ENCODE measurements at regions not wholly inside any gene's neighbourhood (a gene's known extent, or its start where the extent isn't known, plus 50 kb on each side); places are given as distances from the start of the nearest gene placed in this dataset.

DNA sequence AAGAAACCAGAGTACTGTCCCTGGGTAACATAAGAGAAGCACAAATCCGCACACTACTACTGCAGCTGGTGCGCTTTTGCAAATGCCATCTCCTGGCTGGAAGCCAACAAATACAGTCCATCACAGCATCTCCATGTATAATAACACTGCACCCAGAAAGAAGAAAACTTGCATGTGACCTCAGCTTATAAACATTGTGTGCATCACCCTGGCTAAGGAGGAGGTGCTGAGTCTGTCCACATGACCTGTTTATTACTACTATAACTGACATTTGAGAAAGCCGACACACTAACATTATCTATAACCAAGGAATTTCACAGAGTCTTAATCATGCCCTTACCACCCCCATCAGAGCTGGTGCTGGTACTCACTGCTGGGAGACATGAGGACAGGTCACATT lies 516.8 kb downstream of the CFAP47 start:
- TF ChIP-seq, protein P1, sequence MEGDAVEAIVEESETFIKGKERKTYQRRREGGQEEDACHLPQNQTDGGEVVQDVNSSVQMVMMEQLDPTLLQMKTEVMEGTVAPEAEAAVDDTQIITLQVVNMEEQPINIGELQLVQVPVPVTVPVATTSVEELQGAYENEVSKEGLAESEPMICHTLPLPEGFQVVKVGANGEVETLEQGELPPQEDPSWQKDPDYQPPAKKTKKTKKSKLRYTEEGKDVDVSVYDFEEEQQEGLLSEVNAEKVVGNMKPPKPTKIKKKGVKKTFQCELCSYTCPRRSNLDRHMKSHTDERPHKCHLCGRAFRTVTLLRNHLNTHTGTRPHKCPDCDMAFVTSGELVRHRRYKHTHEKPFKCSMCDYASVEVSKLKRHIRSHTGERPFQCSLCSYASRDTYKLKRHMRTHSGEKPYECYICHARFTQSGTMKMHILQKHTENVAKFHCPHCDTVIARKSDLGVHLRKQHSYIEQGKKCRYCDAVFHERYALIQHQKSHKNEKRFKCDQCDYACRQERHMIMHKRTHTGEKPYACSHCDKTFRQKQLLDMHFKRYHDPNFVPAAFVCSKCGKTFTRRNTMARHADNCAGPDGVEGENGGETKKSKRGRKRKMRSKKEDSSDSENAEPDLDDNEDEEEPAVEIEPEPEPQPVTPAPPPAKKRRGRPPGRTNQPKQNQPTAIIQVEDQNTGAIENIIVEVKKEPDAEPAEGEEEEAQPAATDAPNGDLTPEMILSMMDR (IDR thresholded peaks at IDR 0.05; ENCODE audit: extremely low read depth, missing control alignments), result no peak
- no peak for DNase-seq (ENCODE audit: low spot score)

DNA sequence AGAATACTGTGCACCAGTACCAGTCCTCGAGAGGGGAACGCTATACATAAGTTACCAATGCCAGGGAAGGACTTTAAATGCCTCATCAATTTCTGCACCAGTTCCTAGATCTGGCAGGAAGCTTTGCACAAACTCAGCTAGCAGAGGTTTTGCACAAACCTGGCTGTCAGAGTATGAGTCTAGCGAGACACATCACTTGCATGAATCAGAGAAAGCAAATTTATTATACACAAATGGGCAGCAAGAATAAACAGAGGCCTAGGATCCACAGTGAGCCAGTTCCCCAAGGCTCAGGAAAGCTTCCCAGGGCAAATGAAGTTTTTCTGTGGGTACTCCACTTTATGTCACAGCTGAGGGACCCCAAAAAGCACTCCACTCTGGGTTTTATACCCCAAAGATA lies 523.5 kb downstream of the CFAP47 start:
- TF ChIP-seq, protein P1 (IDR thresholded peaks at IDR 0.05; ENCODE audit: extremely low read depth, missing control alignments), result no peak
- no peak for DNase-seq (ENCODE audit: low spot score)

DNA sequence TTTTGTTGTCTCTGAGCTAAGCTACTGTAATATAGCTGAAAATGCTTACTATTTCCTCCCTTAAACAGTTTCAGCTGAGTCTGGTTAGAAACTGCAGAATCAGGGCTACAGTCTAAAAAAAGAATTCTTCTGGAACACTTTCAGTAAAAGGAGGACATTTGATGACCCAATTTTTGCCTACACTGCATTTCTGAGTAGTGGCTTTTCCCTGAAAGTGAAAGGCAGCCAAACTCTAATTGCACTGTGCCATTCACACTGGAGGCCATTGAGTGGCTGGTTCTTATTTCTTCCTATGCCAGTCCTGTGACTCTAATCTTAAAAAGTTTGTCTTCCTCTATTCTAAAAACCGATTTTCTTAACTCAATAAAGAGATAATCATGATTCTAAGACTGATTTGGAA lies 526.0 kb downstream of the CFAP47 start:
- TF ChIP-seq, protein P1 (IDR thresholded peaks at IDR 0.05; ENCODE audit: extremely low read depth, missing control alignments), result no peak
- no peak for DNase-seq (ENCODE audit: low spot score)

DNA sequence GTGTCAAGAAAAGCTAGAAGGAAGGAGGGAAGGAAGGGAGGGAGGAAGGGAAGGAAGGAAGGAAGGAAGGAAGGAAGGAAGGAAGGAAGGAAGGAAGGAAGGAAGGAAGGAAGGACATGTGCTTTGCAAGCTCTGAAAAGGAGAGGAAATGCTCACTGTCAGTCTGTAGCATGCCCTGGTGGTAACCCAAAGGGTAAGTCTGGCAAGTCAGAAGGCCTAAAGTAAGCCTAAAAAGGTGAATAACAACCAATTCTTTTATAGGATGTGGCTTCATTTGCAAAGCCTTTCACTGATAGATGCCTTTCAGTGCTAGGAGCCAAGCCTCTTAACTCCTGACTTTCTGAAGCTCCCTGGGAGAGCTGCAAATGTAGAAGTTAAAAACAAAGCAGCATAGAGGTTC lies 542.6 kb downstream of the CFAP47 start:
- TF ChIP-seq, protein P1 (IDR thresholded peaks at IDR 0.05; ENCODE audit: extremely low read depth, missing control alignments), result no peak

DNA sequence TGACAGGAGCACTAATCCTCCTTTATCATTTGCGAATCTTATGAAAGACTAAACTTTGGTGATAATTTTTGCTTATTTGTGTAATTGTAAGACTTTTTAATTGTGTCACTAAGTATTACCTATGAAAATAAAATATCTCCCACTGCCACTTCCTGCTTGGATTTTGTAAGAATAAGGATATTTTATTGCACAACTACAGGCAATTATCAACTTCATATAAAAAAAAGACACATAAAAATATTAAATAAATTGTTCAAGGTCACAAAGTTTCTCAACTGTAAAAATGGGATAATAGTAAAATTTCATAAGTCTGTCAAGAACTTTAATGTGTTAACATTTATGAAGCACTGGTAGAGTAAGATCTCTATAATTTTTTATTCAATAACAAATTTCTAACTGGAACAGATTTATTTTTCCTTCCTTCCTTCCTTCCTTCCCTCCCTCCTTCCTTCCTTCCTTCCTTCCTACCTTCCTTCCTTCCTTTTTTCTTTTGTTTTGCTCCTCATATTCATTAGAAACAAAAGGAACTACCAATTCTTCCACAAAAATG lies 527.6 kb upstream of the FAM47C start:
- no peak for DNase-seq (ENCODE audit: low spot score)
- TF ChIP-seq, protein P1 (IDR thresholded peaks at IDR 0.05; ENCODE audit: extremely low read depth, missing control alignments), result no peak

More for the DNA sequence above, 542.6 kb downstream of the CFAP47 start:
- no peak for DNase-seq (ENCODE audit: low spot score)

DNA sequence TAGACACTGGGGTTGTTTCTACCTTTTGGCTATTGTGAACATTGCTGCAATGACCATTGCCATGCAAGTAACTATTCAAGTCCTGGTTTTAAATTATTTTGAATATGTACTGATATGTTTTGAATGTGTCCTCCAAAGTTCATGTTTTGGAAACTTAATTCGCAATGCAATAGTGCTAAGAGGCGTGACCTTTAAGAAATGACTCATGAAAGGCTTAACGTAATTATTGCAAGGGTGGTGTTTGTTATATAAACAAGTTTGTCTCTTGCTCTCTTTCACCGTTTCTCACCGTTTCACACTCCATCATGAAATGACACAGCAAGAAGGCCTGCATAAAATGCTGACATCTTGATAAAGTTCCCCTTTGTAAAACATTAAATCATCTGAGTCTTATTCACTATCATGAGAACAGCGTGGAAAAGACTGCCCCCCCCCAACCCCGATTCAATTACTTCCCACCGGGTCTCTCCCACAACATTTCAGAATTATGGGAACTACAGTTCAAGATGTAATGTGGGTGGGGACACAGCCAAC lies 506.9 kb upstream of the FAM47C start:
- DNase-seq (ENCODE audit: low spot score), result no peak
- TF ChIP-seq, protein P1 (IDR thresholded peaks at IDR 0.05; ENCODE audit: extremely low read depth, missing control alignments), result no peak

DNA sequence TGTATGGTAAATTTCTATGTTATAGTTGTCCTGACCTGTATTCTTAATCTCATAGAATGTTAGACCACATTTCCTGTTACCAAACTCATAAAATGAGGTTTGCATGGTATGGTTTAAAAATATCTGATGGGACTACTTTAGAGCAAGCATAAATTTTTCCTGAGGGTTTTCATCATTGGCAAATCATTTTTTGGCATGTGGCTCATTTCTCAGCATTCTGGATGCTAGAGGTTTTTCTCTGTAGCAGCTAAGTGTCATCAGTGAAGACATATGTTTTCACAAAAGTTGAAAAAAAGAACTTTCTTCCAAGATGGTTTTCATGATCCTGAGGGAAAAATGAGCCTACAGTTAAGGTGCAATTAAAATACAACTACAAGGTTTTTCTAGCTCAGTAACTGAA lies 503.5 kb upstream of the FAM47C start:
- no peak for DNase-seq (ENCODE audit: low spot score)
- TF ChIP-seq, protein P1 (IDR thresholded peaks at IDR 0.05; ENCODE audit: extremely low read depth, missing control alignments), result no peak
